HL-60/S4 treated with retinoic acid at 250 ng/mL for 4 days and 3 days (cell line): ENCODE measurements at regions not wholly inside any gene's neighbourhood (a gene's known extent, or its start where the extent isn't known, plus 50 kb on each side); places are given as distances from the start of the nearest gene placed in this dataset.

ENCODE experiments used
- in situ Hi-C: fragments of 300-500 bp; cut with MboI; formaldehyde crosslinking; loops from 2 replicates; pipeline ENCODE4 v1.7.0; 2022; ENCODE audit warnings: low sequenced_read_pairs

- in situ Hi-C loops, result no loop called here
Observed at GRCh38 chr6:156461647-156462046, 315.5 kb upstream of the ARID1B start.

DNA sequence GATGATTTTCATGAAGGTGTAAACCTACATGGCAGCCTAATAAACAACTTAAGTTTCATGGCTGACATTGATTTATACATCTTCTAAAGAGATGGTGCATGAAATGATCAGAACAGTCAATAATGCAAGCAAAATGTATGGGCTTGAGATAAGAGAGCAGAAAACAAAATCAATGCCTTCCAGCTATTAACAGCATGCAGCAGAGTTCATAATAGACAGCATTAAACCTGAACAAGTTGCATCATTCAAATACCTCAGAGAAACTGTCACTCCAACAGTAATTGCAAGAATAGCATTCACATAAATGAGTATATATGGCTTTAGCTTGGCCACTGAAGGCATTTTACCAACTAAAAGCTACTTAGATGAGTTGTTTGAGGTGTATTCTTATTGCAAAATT lies 319.6 kb upstream of the ARID1B start:
- in situ Hi-C loops, result no loop called here

- in situ Hi-C loops, result no loop called here
Observed at GRCh38 chr6:156455847-156456246, 321.3 kb upstream of the ARID1B start.

DNA sequence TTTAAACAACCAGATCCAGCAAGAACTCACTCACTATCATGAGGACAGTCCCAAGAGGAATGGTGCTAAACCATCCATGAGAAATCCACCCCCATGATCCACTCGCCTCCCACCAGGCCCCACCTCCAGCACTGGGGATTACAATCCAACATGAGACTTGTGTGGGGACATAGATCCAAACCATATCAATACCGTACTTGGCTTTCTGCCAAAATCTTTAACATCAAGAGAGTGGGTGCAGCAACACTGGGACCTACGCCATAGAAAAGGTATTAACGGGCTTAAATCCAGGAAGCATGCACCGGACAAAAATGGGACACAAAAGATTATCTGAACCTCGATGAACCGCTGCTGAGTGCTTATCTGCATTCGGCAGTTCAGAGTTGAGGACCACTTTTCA lies 322.3 kb upstream of the ARID1B start:
- in situ Hi-C loops, result no loop called here

GRCh38 chr6:156451726-156452125 lies 325.5 kb upstream of the ARID1B start:
- in situ Hi-C loops, result no loop called here

- in situ Hi-C loops, result no loop called here
Observed at GRCh38 chr6:156451088-156451487, 326.1 kb upstream of the ARID1B start.

DNA sequence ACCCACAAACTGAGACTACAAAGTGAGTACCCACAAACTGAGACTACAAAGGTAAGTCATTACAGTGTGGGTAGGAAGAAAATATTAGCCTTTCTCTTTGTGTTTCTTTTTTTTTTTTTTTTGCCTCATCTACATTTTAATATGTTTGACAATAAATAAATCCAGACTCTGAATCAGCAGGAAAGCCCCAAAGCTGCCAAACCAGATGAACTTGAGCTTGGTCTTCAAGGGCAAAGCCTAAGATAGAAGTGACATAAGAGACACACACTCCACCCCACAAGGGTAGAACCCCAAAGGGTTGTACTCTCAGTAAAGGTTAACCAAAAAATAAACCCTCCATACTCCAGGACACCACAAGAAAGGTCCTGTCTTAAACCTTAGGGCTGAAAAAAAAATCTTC lies 326.8 kb upstream of the ARID1B start:
- in situ Hi-C loops, result no loop called here

DNA sequence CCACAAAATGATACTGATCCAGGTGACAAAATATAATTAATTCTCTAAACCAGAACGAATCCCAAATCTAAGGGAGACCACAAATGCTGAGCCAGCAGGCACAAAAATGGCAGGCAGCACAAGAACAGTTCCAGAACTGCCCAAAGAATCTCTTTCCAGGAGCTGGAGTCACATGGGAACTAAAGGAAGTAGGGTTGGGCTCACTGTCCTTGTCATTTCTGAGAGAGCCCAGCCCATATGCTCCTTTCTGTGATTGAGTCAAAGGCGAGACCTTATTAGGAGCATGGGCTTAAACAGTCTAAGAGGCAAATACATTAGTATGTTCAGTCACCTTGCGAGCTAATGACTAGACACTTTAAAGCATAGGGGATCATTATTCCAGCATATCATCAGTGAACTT lies 327.6 kb upstream of the ARID1B start:
- in situ Hi-C loops, result no loop called here

DNA sequence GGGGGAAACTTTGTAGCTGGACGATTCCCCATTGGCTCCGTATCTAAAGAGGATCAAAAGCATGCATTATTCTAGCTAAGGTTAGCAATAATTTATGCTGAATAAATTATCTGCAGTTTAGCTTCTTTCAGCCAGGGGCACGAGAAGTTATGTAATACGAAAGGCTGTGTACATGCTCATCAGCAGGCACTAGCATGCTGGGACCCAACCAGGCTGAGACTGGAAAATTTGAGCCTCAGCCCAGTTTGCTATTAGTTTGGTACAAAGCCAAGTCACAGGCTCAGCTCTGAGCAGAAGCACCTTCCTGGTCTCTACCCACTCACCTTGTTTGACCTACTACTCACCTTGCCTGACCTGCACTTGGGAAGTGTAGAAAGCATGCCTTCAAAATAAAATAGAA lies 328.1 kb upstream of the ARID1B start:
- in situ Hi-C loops, result no loop called here

GRCh38 chr6:156448579-156448978 lies 328.6 kb upstream of the ARID1B start:
- in situ Hi-C loops, result no loop called here

DNA sequence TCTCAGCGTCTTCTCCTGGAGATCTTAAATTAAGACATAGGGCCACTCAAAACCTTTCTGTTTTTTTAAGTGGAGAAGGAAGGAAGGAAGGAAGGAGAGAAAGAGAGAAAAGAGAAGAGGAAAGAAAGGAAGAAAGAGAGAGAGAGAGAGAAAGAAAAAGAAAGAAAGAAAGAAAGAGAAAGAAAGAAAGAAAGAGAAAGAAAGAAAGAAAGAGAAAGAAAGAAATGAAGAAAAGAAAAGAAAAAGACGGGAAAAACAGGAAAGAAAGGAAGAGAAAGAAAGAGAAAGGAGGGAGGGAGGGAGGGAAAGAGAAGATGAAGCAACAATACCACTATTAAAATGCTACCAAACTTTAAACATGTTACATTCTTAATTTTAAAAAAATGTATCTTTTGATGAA lies 336.5 kb upstream of the ARID1B start:
- in situ Hi-C loops, result no loop called here

GRCh38 chr6:156438350-156438923 lies 338.7 kb upstream of the ARID1B start:
- in situ Hi-C loops, result no loop called here

DNA sequence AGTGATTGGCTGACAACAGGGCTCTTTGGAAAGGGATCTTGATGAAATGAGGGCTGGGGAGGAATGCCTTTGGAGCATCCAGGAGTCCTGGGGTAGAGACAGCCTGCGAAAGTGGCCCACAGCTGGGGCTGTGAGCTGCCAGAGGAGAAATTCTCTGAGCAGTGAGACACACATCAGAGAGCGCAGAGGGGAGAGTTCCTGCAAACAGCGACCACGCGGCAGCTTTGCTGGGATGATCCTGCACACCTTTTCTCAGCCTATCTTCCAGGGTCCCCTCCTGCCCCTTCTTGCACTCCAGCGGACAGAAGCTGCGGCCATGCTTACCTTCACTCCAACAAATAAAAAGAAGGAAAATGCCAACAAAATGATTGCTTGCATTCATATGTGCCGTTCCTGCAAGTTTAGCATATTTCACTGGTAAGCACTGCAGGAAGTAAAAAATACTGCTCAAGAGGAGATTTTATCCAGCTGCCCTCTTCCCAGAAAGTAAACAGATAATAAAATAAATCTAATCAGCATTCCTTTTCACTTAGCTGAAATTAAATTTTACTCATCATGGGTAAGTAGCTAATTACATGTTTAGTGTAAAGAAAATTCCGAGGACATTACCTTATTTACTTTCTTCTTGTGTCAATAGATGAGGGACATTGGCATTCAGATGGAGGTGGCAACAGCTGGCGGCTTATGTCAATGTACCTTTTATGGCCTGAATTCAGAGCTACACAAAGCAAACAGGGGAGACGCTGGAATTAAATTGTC lies 339.9 kb upstream of the ARID1B start:
- in situ Hi-C loops, result no loop called here

DNA sequence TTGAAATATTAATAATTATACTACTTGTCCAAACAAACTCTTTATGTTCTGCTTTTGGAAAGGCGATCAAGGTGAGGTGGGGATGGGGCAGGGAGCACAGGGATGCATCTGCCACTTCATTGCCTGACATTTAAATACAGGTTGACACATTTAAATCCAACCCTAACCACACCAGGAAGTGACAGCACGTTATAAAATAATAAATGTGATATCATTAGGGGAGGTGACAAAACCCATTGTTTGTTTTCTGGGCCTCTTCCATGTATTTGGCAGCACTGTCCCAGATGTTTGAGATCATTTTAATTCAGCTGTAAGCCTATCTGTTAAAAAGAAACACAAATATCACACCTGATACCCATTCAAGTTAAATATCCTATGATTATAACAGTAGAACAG lies 342.4 kb upstream of the ARID1B start:
- in situ Hi-C loops, result no loop called here

- in situ Hi-C loops, result no loop called here
Observed at GRCh38 chr6:156434049-156434794, 343.0 kb upstream of the ARID1B start.

DNA sequence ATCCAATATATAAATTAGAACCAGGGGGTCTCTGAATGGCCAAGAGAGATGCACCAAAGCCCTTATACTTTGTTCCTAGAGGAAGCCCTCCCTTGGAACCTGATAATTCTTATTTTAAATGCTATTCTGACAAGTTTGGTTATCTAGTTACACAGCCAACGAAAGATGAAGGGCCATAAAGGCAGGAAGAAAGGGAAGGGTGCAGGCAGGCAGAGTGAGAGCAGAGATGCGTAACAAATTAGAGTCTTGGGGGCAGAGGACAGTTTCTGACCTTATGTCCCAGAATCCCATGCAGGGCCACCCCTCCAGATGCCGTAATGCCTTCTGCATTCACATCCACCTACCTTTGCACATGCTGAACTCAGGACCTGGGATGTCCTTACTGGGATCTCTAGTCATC lies 344.6 kb upstream of the ARID1B start:
- in situ Hi-C loops, result no loop called here

GRCh38 chr6:156430386-156430785 lies 346.8 kb upstream of the ARID1B start:
- in situ Hi-C loops, result no loop called here

- in situ Hi-C loops, result no loop called here
Observed at GRCh38 chr6:156427345-156427744, 349.8 kb upstream of the ARID1B start.

DNA sequence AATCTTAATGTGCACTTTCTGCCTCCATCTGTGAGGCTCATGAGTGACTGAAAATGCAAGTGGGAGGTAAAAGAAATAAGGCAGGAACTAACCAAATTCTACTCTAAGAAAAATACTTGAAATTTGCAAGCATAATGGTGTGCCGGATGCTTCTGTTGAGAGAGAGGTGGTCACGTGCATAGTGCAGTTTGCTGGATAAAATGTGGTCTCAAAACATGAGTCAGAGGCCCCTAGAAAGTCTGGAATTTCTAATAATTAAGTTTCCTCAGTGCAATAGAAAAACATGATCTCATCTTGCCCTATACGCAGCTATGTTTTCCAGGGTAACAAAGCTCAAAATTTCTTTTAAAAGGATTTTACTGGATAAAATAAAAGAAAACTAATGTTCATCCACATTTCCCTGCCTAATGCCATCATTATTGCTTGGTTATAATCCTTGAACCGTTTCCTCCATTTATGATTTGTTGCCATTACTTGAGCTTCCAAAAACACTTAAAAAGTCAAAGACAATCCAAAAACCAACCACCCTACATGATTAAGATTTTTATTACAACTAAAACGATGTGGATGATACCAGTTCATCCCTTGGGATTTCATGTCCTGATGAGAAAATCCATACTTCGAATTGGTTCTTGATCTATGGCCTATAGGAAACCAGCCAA lies 351.7 kb upstream of the ARID1B start:
- in situ Hi-C loops, result no loop called here

- in situ Hi-C loops, result no loop called here
Observed at GRCh38 chr6:156423829-156424228, 353.3 kb upstream of the ARID1B start.

DNA sequence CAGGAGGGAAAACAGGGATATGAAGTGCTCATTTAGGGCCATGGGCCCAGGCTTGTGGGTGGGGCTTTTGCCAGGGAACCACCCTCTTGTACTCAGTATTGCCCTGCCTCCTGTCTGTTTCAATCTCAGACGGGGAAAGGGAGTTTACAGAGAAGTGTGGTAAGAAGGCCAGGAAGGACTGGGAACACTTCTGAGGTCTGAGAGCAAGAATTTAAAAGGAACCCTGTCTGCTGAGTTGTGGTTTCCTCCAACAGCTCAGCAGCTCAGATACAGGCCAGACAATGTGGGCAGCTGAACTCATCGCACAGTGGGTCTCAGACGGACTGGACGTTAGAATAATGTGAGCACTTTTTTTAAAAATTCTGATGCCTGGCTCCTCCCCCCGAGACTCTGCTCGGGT lies 354.1 kb upstream of the ARID1B start:
- in situ Hi-C loops, result no loop called here

DNA sequence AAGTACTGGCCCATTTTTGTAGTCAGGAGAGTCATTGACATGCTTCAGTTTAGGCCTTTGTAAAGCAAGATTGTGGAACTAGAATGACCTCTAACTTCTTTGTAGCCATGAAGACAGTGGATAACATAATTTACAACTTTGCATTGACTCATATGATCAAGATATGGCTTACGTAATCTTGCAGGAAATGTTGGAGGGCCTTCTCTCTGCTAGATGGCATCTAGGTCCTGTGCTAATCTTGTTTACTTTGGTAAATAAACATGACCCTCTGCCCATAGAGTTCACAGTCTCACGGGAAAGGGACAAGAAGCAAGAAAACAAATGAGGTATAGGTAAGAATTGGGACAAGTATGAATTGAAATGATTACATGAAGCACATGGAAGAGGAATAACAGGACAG lies 355.2 kb upstream of the ARID1B start:
- in situ Hi-C loops, result no loop called here
